ENCODE measurements at regions not wholly inside any gene's neighbourhood (a gene's known extent, or its start where the extent isn't known, plus 50 kb on each side); places are given as distances from the start of the nearest gene placed in this dataset.

GRCh38 chr7:49643321-49643720 is 130.1 kb upstream of the VWC2 start:
- Mint-ChIP-seq H3K27ac (ENCODE audit: low read depth, unreplicated experiment) (no peak overlapping the region), H3K4me1 (ENCODE audit: insufficient read depth, unreplicated experiment) (no peaks in the 10 kb centered on the region), H3K9me3 (ENCODE audit: unreplicated experiment) (no peaks in the 10 kb centered on the region), H3K36me3 (ENCODE audit: insufficient read depth, unreplicated experiment) (no peaks in the 10 kb centered on the region), H3K27me3 (ENCODE audit: insufficient read depth, unreplicated experiment) (no peaks in the 10 kb centered on the region), H3K4me3 (ENCODE audit: unreplicated experiment) (no peak overlapping the region)
- ChIA-PET POLR2A (no interaction called here), CTCF (no interaction called here)
- DNase-seq (ENCODE audit: unreplicated experiment), result no peak
- no peak for TF ChIP-seq CTCF (IDR thresholded peaks at IDR 0.05; ENCODE audit: unreplicated experiment)
- BruUV-seq (replicated peaks), result no TSS peak
- intact Hi-C loops (cut with micrococcal nuclease), result no loop called here

- H3K4me1 Mint-ChIP-seq (ENCODE audit: insufficient read depth, unreplicated experiment), result no peaks in the 10 kb centered on the region
- no peaks in the 10 kb centered on the region for H3K36me3 Mint-ChIP-seq (ENCODE audit: insufficient read depth, unreplicated experiment)
- no TSS peak for BruUV-seq (replicated peaks)
- no peaks in the 10 kb centered on the region for H3K9me3 Mint-ChIP-seq (ENCODE audit: unreplicated experiment)
- H3K27ac Mint-ChIP-seq (ENCODE audit: low read depth, unreplicated experiment), result no peak overlapping the region
- H3K4me3 Mint-ChIP-seq (ENCODE audit: unreplicated experiment), result no peak overlapping the region
- TF ChIP-seq CTCF (IDR thresholded peaks at IDR 0.05; ENCODE audit: unreplicated experiment), result no peak
- intact Hi-C loops (cut with micrococcal nuclease), result no loop called here
- no peaks in the 10 kb centered on the region for H3K27me3 Mint-ChIP-seq (ENCODE audit: insufficient read depth, unreplicated experiment)
- ChIA-PET CTCF (no interaction called here), POLR2A (no interaction called here)
- no peak for DNase-seq (ENCODE audit: unreplicated experiment)
These were observed 129.7 kb upstream of the VWC2 start for GRCh38 chr7:49643736-49644135.

GRCh38 chr7:49644396-49645166 is 128.9 kb upstream of the VWC2 start:
- BruUV-seq (replicated peaks), result no TSS peak
- TF ChIP-seq CTCF (IDR thresholded peaks at IDR 0.05; ENCODE audit: unreplicated experiment), result no peak
- Mint-ChIP-seq H3K36me3 (ENCODE audit: insufficient read depth, unreplicated experiment) (no peaks in the 10 kb centered on the region), H3K4me1 (ENCODE audit: insufficient read depth, unreplicated experiment) (no peaks in the 10 kb centered on the region), H3K4me3 (ENCODE audit: unreplicated experiment) (no peak overlapping the region), H3K27ac (ENCODE audit: low read depth, unreplicated experiment) (no peak overlapping the region), H3K9me3 (ENCODE audit: unreplicated experiment) (no peaks in the 10 kb centered on the region), H3K27me3 (ENCODE audit: insufficient read depth, unreplicated experiment) (no peaks in the 10 kb centered on the region)
- ChIA-PET CTCF (no interaction called here), POLR2A (no interaction called here)
- intact Hi-C loops (cut with micrococcal nuclease), result no loop called here
- DNase-seq (ENCODE audit: unreplicated experiment), result no peak

- no peaks in the 10 kb centered on the region for H3K9me3 Mint-ChIP-seq (ENCODE audit: unreplicated experiment)
These were observed 128.1 kb upstream of the VWC2 start for GRCh38 chr7:49645296-49645695.

More at GRCh38 chr7:49645296-49645695, 128.1 kb upstream of the VWC2 start:
- no peak for TF ChIP-seq CTCF (IDR thresholded peaks at IDR 0.05; ENCODE audit: unreplicated experiment)
- no peaks in the 10 kb centered on the region for H3K27me3 Mint-ChIP-seq (ENCODE audit: insufficient read depth, unreplicated experiment)
- H3K36me3 Mint-ChIP-seq (ENCODE audit: insufficient read depth, unreplicated experiment), result no peaks in the 10 kb centered on the region
- ChIA-PET CTCF (no interaction called here), POLR2A (no interaction called here)
- H3K4me1 Mint-ChIP-seq (ENCODE audit: insufficient read depth, unreplicated experiment), result no peaks in the 10 kb centered on the region
- no TSS peak for BruUV-seq (replicated peaks)
- no peak for DNase-seq (ENCODE audit: unreplicated experiment)
- no peak overlapping the region for H3K4me3 Mint-ChIP-seq (ENCODE audit: unreplicated experiment)
- intact Hi-C loops (cut with micrococcal nuclease), result no loop called here
- H3K27ac Mint-ChIP-seq (ENCODE audit: low read depth, unreplicated experiment), result no peak overlapping the region

Measured in MCF 10A (cell line).